ENCODE measurements at regions not wholly inside any gene's neighbourhood (a gene's known extent, or its start where the extent isn't known, plus 50 kb on each side); places are given as distances from the start of the nearest gene placed in this dataset.
A peak's percentile ranks its signal among the peaks of the same experiment; 100 is the strongest.

GRCh38 chr4:153141238-153141637, 63.0 kb upstream of the TRIM2 start:
- H3K79me2 ChIP-seq (ENCODE audit: insufficient read depth, low read length) = no peaks in the 10 kb centered on the region
- H3K9me3 ChIP-seq (ENCODE audit: insufficient read depth, low read length, severe bottlenecking) = no peaks in the 10 kb centered on the region
- no peaks in the 10 kb centered on the region for H4K20me1 ChIP-seq (ENCODE audit: insufficient read depth, low read length)
- no peaks in the 10 kb centered on the region for H3K36me3 ChIP-seq (ENCODE audit: insufficient read depth, low read length)
- H3K27me3 ChIP-seq (ENCODE audit: insufficient read depth, low read length, poor library complexity) = no peaks in the 10 kb centered on the region
- H3K9ac ChIP-seq (ENCODE audit: low read depth, low read length) = no peak overlapping the region
- ATAC-seq (ENCODE audit: insufficient read depth, low read depth) (no peak), DNase-seq (no peak)
- no peak overlapping the region for H3K4me3 ChIP-seq (ENCODE audit: low read depth in 1 of 2, low read length in 2 of 2)
- no peak overlapping the region for H3K27ac ChIP-seq (ENCODE audit: low read length)
- no peak overlapping the region for H2AFZ ChIP-seq (ENCODE audit: low read depth, low read length)
- H3K4me1 ChIP-seq (ENCODE audit: insufficient read depth, low read length) = peaks cover 4% of the 10 kb centered on the region; the same call in 1 of the 2 replicates
- TF ChIP-seq EZH2 (IDR thresholded peaks at IDR 0.05; ENCODE audit: borderline replicate concordance, low read depth, low read length, severe bottlenecking) (no peak), CTCF (IDR thresholded peaks at IDR 0.05; ENCODE audit: borderline replicate concordance, extremely low read depth, low read length, poor library complexity, severe bottlenecking) (no peak)
- H3K4me2 ChIP-seq (ENCODE audit: insufficient read depth, low read length) = no peak overlapping the region

- Histone ChIP-seq H3K9me3 (ENCODE audit: insufficient read depth, low read length, severe bottlenecking) (no peaks in the 10 kb centered on the region), H3K4me2 (ENCODE audit: insufficient read depth, low read length) (no peak overlapping the region), H3K4me1 (ENCODE audit: insufficient read depth, low read length) (peaks cover 4% of the 10 kb centered on the region; the same call in 1 of the 2 replicates), H3K27ac (ENCODE audit: low read length) (no peak overlapping the region), H3K27me3 (ENCODE audit: insufficient read depth, low read length, poor library complexity) (no peaks in the 10 kb centered on the region), H3K36me3 (ENCODE audit: insufficient read depth, low read length) (no peaks in the 10 kb centered on the region), H3K9ac (ENCODE audit: low read depth, low read length) (no peak overlapping the region), H3K79me2 (ENCODE audit: insufficient read depth, low read length) (no peaks in the 10 kb centered on the region), H2AFZ (ENCODE audit: low read depth, low read length) (0 out of 2 replicates have a peak overlapping the region, but pooled peaks have one; percentile 20), H3K4me3 (ENCODE audit: low read depth in 1 of 2, low read length in 2 of 2) (no peak overlapping the region), H4K20me1 (ENCODE audit: insufficient read depth, low read length) (no peaks in the 10 kb centered on the region)
- DNase-seq = peak; percentile 76
- peak; percentile 92 for ATAC-seq (ENCODE audit: insufficient read depth, low read depth)
- peak; percentile 88 for TF ChIP-seq CTCF (IDR thresholded peaks at IDR 0.05; ENCODE audit: borderline replicate concordance, extremely low read depth, low read length, poor library complexity, severe bottlenecking)
- no peak for TF ChIP-seq EZH2 (IDR thresholded peaks at IDR 0.05; ENCODE audit: borderline replicate concordance, low read depth, low read length, severe bottlenecking)
Measured at GRCh38 chr4:153142700-153143438, 61.4 kb upstream of the TRIM2 start.

GRCh38 chr4:153143527-153144348, 60.5 kb upstream of the TRIM2 start:
- H3K4me3 ChIP-seq (ENCODE audit: low read depth in 1 of 2, low read length in 2 of 2) = no peak overlapping the region
- H3K4me1 ChIP-seq (ENCODE audit: insufficient read depth, low read length) = peaks cover 4% of the 10 kb centered on the region; the same call in 1 of the 2 replicates
- H3K9ac ChIP-seq (ENCODE audit: low read depth, low read length) = no peak overlapping the region
- H2AFZ ChIP-seq (ENCODE audit: low read depth, low read length) = no peak overlapping the region
- no peak overlapping the region for H3K4me2 ChIP-seq (ENCODE audit: insufficient read depth, low read length)
- no peaks in the 10 kb centered on the region for H3K9me3 ChIP-seq (ENCODE audit: insufficient read depth, low read length, severe bottlenecking)
- H3K79me2 ChIP-seq (ENCODE audit: insufficient read depth, low read length) = no peaks in the 10 kb centered on the region
- no peak overlapping the region for H3K27ac ChIP-seq (ENCODE audit: low read length)
- no peak for ATAC-seq (ENCODE audit: insufficient read depth, low read depth)
- H3K27me3 ChIP-seq (ENCODE audit: insufficient read depth, low read length, poor library complexity) = no peaks in the 10 kb centered on the region
- no peak for DNase-seq
- H3K36me3 ChIP-seq (ENCODE audit: insufficient read depth, low read length) = no peaks in the 10 kb centered on the region
- TF ChIP-seq CTCF (IDR thresholded peaks at IDR 0.05; ENCODE audit: borderline replicate concordance, extremely low read depth, low read length, poor library complexity, severe bottlenecking) (no peak), EZH2 (IDR thresholded peaks at IDR 0.05; ENCODE audit: borderline replicate concordance, low read depth, low read length, severe bottlenecking) (no peak)
- H4K20me1 ChIP-seq (ENCODE audit: insufficient read depth, low read length) = no peaks in the 10 kb centered on the region
